Frontal cortex (tissue), 3 donors: ENCODE measurements at regions not wholly inside any gene's neighbourhood (a gene's known extent, or its start where the extent isn't known, plus 50 kb on each side); places are given as distances from the start of the nearest gene placed in this dataset.
"Not testable (repeated sequence)": the region's sequence is repeated elsewhere in the genome, so short reads cannot be mapped to it uniquely, and the experiment has no call there.

Experiments used
- DNase-seq, 2 donors: peaks; one replicate each; pipeline ENCODE4 v3.0.0; 2012; ENCODE audit warnings: low spot score in 2 of 2
- FAIRE-seq: peaks from 2 replicates; lab custom pipeline; 2012; peaks lifted over from hg19 to GRCh38; lab: Jason Lieb, UNC
- donor health status: control.
- donor health status: control.
- donor health status: control.

DNA sequence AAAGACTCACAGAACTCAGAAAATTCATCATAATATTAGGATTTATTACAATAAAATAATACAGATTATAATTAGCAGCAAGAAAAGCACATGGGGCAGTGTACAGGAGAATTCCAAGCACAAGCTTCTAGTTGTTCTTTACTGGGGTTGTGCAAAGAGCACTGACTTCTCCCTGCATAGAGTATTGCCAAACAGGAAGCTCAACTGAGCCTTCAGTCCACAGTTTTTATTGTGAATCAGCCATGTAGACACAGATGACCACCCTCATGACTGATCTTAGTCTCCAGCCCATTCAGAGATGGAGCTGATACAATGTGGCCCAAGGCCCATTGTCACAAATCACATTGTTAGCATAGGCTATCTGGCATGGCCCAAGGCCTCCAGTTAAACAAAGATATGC lies 798.9 kb downstream of the KCNA4 start:
- DNase-seq = no peak
- no peak for FAIRE-seq

DNA sequence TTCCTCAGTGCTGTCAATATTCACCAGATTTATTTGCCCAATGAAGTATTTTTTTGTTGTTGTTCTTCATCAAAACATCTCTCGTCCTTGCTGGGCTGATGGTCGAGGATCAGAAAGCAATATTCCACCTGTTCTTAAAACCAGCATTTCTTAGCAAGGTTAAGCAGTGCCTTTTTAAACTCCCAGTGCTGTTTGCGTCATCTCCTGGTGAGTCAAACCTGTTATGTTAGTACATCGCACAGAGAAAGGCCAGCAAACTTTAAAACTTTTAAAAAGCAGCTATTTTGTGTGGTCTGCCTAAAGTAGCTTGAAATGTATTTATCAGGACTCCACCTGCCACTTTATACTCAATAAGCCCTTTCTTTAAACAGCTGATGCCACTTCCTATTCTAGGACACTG lies 802.0 kb downstream of the KCNA4 start:
- FAIRE-seq (no peak), DNase-seq (no peak)

DNA sequence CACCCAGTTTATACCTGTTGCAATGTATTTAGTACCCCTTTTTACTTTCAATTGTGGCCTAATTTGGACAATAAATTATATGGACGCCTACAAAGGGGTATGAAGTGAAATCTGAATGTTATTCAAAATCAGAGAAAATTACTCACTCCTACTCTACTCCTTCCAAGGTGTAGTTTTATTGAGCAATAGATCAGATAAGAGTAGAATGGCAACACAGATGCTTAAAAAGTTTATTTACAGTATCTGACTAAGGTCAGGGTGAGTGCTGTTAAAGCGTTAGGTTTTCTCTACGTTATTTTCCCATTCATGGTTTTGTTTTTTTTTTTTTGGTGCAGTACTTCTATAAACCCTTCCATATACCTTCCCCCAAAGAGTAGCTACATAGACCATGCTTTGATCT lies 805.6 kb downstream of the KCNA4 start:
- no peak for FAIRE-seq
- DNase-seq = no peak

DNA sequence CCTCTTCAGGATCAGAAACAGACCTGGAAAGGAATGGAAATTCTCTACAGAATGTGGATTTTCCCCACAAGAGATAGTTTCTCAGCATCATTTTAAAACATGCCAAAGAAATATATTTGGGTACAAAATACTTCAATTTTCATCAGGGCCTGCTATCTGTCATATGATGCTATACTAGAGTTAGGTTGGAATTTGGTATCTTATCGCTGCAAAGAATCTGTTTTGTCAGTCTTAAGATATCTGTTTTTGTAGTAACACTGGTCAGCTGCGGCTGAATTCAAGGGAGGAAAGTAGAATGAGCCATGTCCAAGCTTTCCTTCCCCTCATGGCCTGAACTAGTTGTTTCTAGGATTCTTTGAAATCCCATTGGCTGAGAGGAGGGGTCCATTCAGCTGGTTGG lies 806.4 kb downstream of the KCNA4 start:
- FAIRE-seq (no peak), DNase-seq (no peak)

DNA sequence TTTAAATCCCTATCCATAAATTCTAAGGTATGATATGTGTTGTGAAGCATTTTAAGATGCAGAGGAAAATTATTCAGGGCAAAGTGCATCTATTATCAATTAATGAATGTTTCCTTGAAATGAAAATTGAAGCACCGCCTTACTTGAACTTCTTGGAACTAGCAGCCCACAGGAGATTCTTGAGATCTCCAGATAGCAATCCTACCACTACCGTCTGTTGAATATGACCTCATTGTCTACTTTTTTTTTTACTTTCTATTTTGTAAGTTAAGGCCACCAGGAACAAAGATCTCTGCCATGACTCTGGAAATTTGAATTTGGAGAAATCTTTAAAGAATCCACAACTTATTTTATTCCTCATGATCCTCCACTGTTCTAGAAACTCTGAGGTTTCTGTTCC lies 808.7 kb downstream of the KCNA4 start:
- no peak for DNase-seq
- no peak for FAIRE-seq

DNA sequence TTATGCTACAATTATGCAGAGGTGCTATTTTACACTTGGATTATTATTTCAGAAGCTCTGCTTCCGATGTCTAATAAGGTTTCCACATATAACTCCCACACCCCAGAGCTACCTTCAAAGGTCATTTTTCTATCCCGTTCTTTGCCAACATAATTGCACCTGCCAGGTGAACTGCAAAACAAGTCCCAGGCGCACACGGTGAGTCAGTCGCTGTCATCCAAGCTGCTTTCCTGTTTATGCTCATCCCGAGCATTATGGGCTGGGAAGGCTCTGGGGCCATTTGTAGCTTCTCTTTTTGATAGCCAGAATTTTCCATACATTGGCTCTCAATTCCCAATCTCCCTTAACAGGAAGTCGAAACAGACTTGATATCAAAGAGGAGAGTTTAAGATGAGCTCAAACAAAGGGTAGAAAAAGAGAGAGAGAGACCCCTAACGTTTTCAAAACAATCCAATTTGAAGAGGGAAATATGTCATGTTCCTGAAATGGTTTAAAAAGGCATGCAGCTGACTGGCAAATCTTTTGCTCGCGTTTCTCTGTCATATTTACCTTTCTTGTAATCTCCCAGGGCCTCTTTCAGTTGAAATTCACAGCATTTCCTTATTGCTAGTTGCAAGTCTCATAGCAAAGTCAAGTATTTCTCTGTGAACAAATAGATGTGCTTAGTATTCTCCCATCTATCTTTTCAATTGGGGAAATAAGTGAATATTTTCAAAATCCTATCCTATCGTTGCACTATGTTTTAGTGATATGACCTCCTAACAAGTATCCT lies 815.9 kb downstream of the KCNA4 start:
- DNase-seq (no peak), FAIRE-seq (no peak)

DNA sequence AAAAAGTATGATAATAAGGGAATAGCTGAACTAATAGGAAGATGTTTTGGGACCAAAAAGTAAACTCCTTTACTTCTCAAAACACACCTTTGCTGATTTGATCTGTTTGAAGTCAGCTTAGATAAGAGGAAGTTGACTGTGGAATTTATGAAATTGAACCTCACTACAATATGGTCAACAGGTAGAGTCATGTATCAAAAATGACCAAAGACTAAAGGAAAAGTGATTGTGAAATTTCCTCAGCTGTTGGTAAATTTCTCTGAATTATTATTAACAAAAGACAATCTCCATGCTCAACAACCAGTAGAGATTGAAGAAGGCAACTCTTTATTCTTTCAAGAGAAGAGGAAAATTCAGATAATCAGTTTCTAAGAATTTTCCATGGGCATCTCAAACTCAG lies 826.5 kb downstream of the KCNA4 start:
- no peak for FAIRE-seq
- no peak for DNase-seq

DNA sequence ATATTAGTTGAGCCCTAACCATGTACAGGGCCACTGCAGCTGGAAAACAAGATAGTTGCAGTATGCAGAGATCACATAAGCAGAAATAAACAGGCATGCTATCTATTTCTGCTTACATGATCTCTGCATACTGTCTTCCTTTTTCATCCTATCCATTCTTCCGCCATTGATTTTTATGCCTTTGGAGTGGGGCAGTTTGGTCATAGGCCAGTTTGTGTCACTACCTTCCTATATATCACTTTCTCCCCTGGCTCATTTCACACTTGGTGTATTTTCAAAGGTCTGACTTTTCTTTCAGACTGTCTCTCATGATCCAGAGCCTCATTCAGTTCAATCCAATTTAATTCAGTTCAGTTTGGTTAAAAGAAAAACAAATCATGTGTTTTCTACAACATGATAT lies 829.6 kb downstream of the KCNA4 start:
- DNase-seq (no peak), FAIRE-seq (no peak)

DNA sequence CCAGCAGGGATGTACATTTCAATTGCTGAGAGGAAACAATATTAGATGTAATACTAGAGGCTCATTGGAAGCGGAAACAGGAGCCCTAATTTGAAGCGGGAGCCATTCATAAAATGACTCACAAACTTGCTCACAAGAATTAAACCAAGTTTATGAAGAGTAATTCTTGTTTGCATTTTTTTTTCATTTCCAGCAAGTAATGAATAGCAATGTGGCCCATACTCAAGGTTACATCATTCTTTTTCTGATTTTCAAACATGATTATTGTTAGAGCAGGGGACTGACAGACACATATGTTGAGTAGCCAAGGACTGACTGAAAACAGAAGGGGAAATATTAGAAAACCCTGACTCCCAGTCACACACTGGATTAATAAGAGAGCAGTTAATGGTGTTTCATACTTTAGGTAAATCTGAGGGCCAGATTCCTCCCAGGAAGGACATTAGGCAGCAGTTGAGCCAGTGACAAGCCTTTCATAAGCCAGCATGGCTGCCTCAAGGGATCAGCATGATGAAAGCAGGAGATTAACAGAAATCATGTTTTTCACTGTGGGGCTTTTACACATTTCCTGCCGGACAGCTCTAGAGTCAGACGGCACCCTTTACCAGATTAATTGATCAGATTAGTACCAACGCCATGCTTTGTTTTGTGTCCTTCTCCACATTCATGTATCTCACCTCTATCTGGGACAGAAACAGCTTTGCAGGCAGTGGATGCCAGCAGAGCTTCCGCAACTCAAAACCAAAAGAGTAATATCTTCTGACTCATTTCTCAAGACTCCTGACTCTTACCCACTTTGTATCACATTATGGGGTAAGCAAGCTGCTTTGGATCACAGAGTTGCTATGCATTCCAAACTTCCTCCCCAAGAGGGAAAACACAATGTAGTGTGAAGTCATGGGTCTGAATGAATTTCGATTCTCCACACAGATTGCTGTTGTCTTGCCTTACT lies 831.6 kb downstream of the KCNA4 start:
- FAIRE-seq = no peak
- DNase-seq = no peak

DNA sequence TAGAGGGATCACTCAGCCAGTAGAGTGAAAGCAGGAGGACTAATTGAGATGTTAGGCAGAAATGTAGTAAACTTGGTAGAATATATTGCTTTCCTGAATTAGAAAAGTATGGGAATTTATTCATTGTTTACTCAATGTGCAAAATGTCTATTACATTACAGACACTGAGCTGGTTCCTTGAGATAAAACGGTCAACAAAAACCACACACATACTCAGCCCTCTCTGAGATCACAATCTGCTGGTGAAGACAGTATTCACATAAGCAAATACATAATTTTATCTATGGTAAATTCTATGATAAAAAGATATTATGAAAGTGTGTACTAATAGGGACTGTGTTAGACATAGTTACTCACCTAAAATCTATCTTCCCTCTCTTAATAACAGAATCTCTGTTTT lies 833.5 kb downstream of the KCNA4 start:
- no peak for FAIRE-seq
- DNase-seq = no peak

DNA sequence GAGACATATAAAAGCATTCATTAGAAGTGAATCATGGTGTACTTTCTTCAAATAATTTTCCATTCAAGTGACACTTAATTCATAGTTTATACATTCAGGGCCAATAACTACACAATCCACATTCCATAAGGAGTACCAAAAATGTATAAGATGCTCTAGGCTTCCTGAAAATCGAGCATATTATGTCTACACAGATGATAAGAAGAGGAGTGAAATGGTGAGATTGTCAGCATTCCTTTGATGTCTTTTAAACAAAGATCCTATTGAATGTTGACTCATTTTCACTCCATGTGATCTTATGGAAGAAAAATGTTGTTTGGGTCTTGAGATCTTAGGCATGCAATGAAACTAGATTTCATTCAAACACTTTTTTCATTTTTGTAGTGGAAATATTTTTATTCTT lies 843.2 kb downstream of the KCNA4 start:
- no peak for FAIRE-seq
- DNase-seq = no peak

DNA sequence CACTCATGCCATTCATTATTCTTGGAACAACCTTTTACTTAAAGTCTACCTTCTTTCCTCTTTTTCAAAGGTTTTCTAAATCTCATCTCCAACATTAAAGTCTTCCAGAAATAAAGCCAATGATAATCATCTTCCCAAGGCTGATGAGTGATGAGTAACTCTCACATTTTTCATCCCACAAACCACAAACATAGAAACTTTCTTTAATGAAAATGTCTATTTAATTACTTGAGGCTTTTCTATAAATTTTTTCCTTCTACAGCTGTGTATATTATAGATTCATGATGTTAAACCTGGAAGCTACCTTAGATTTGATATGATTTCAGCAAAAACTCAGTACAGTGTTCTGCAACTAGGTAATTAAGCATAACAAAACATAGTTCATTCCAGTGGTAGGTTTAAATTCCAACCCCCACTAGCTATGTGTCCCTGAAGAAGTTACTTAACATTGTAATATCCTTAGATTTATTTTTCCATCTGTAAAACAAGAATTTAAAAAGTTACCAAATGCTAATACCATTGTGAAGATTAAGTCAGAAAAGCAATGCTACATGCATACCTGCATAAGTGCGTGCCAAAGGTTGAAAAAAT lies 845.4 kb downstream of the KCNA4 start:
- DNase-seq (no peak), FAIRE-seq (no peak)

DNA sequence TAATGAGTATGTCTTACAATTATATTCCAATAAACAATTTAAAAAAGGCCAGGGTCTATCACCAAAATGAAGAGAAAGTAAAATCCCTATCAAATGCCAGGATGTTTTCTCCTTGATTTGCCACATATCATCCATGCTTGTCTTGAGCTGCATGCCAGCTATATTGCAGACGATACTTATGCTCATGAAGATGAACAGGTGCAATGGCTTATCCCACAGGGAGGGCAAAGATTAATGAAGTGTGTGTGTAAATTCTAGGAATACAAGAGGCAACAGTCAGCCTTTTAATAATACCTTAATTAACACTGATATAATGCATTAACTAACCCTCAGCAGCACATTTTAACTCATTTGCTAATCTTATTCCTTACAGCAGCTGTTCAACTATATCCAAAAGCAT lies 850.5 kb downstream of the KCNA4 start:
- no peak for FAIRE-seq
- no peak for DNase-seq

DNA sequence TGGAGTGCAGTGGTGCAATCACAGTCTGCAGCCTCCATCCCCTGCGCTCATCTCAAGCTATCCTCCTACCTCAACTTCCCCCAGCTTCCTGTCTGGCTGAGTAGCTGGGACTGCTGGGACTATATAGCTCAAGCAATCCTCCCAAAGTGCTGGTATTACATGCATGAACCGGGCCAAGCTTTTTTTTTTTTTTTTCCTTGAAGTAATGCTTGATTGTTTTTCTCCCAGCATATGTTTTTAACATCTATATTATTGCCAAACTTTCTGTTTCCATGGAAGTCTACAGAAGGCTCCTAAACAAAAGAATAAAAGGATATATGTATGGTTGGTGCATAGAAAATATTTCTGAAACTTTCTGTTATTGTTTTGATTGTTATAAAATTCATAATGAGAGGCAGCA lies 853.6 kb downstream of the KCNA4 start:
- no peak for FAIRE-seq
- DNase-seq = no peak

DNA sequence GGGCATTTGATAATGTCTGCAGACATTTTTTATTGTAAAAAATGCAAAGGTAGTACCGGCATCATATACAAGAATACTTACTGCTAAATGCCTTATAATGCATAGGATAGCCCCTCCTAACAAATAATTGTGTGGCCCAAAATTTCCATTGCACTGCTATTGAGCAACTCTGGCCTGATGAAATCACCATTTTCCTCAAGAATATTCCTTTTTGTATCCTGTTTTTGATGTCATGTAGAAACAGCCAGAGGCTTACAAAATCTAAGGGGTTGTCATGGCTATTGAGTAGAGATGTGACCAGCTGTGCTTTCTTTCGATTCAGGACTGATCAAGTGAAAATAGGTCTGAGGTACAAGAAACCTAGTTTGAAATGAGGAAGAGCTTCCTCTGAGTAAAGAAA lies 854.3 kb downstream of the KCNA4 start:
- no peak for DNase-seq
- no peak for FAIRE-seq

DNA sequence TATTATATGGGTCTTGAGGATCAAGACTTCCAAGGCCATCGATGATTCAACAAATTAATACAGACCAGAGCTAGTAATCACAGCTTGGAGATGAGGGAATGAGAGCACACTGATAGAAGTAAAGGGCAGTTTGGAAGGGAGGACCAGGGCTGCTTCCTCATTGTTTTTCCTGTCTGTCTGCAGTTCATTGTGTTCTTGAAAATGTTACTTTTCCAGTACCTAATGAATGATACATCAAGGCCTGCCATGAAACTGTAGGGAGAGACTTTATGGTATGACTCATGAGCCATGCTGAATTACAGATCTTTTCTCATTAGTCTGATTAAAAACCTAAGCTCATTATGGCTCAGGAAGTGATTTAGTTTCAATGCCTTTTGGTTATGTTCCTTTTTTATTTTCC lies 855.6 kb downstream of the KCNA4 start:
- FAIRE-seq (no peak), DNase-seq (no peak)

DNA sequence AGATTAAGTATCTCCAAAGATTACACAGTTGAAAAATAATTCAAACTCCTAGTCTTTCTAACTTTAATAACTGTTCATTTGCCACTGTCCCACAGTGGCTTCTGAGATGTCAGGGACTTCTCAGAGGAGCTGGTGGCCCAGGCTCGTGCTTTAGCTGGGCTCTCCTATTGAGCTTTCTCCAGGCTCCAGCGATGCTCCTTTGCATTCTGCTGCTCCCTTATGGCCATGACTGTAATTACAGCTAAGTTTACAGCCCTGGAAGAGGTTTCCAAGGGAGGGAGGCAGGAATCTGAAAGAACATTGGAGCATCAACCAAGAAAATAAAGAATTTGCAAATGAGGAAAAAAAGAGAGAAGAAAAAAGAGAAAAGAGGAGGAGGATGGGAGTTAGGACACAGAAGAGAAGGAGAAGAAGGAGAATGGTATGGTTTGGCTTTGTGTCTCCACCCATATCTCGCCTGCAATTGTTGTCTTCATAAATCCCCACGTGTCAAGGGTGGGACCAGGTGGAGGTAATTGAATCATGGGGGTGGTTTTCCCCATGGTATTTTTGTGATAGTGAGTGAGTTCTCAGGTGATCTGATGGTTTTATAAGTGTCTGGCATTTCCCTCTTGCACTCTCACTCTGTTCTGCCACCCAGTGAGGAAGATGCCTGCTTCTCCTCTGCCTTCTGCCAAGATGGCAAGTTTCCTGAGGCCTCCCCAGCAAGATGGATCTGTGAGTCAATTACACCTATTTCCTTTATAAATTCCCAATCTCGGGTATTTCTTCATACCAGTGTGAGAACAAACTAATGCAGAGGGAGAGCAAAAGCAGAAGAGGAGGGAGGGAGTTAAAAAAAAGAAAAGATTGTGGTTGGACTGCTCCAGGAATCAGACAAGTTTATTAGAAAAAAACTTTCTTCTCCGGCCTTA lies 857.0 kb downstream of the KCNA4 start:
- peak in 1 of 2 donors; percentile 2 for DNase-seq
- FAIRE-seq = no peak

DNA sequence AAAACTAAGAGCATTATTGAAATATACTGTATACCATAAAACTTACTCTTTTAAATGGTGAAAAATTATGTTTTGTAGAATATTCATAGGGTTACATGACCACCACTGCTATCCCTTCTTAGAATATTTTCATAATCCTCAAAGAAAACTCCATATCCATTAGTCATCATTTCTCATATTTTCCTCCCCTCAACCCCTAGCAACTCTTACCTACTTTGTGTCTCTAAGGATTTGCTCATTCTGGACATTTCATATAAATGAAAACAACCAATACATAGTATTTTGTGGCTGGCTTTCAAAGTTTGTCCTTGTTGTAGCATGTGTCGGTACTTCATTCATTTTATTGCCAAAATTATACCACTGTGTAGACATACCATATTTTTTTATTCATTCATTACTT lies 863.8 kb downstream of the KCNA4 start:
- FAIRE-seq (no peak), DNase-seq (no peak)

DNA sequence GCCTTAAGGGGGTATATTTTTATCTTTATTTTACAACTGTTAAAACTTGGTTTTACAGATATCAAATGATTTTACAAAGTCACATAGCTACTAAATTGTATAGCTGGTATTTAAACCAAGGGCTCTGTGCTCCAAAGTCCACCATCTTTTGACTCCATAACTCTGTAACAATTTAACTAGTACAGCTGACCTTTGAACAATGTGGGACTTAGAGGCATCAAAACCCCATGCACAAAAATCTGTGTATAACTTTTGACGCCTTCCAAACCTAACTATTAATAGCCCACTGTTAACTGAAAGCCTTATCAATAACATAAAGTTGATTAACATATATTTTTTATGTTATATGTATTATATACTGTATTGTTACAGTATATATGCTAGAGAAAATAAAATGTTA lies 874.3 kb downstream of the KCNA4 start:
- peak; percentile 43 for FAIRE-seq
- not testable (repeated sequence) for DNase-seq

DNA sequence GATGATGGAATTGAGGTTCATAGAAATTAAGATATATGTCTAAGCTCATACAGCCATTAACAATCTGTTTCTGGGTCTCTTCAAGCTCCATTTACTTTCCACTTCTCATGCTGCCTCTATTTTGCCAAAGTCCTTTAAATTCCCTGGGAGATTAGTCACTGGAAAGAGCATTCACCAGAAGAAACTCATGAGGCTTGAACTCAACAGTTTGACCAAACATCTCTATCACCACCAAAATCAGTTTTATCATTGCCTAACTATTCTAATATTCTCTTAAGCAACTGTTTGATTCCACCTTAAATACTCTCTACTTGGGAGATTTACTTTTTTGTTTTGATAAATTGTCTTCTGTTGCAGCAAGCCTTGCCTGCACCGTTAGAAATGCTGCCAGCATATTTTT lies 881.3 kb downstream of the KCNA4 start:
- FAIRE-seq = no peak
- DNase-seq = no peak
